GM12865 (cell line): ENCODE measurements at regions not wholly inside any gene's neighbourhood (a gene's known extent, or its start where the extent isn't known, plus 50 kb on each side); places are given as distances from the start of the nearest gene placed in this dataset.

ENCODE experiments used
- DNase-seq: peaks from one replicate; pipeline ENCODE4 v3.0.0; 2010; ENCODE audit warnings: low read depth
- H3K4me3 ChIP-seq: 2 replicates; pipeline ENCODE4 v1.5.1; 2011; ENCODE audit warnings: mild to moderate bottlenecking, low read depth, low read length, control low read depth
- TF ChIP-seq, protein P1 (sequence below): IDR thresholded peaks from 2 replicates; pipeline ENCODE4 v1.5.1; 2011; ENCODE audit warnings: low read length, control low read depth, low read depth, inconsistent platforms; ENCODE audit not compliant: insufficient read depth; ENCODE audit errors: missing control alignments

GRCh38 chr12:59938190-59938962, 342.5 kb downstream of the SLC16A7 start:
- DNase-seq = no peak
- TF ChIP-seq, protein P1, sequence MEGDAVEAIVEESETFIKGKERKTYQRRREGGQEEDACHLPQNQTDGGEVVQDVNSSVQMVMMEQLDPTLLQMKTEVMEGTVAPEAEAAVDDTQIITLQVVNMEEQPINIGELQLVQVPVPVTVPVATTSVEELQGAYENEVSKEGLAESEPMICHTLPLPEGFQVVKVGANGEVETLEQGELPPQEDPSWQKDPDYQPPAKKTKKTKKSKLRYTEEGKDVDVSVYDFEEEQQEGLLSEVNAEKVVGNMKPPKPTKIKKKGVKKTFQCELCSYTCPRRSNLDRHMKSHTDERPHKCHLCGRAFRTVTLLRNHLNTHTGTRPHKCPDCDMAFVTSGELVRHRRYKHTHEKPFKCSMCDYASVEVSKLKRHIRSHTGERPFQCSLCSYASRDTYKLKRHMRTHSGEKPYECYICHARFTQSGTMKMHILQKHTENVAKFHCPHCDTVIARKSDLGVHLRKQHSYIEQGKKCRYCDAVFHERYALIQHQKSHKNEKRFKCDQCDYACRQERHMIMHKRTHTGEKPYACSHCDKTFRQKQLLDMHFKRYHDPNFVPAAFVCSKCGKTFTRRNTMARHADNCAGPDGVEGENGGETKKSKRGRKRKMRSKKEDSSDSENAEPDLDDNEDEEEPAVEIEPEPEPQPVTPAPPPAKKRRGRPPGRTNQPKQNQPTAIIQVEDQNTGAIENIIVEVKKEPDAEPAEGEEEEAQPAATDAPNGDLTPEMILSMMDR = no peak
- no peak overlapping the region for H3K4me3 ChIP-seq

- TF ChIP-seq, protein P1 = no peak
- H3K4me3 ChIP-seq = no peak overlapping the region
- DNase-seq = no peak
These were observed 345.0 kb downstream of the SLC16A7 start for GRCh38 chr12:59940631-59941342.

- no peak for DNase-seq
- H3K4me3 ChIP-seq = no peak overlapping the region
- TF ChIP-seq, protein P1 = no peak
These were observed 345.6 kb downstream of the SLC16A7 start for GRCh38 chr12:59941461-59941860.

- no peak for DNase-seq
- no peak overlapping the region for H3K4me3 ChIP-seq
- TF ChIP-seq, protein P1 = no peak
These were observed 348.3 kb downstream of the SLC16A7 start for GRCh38 chr12:59944177-59944576.

GRCh38 chr12:59946635-59947034, 350.8 kb downstream of the SLC16A7 start:
- no peak overlapping the region for H3K4me3 ChIP-seq
- DNase-seq = no peak
- TF ChIP-seq, protein P1 = no peak

- H3K4me3 ChIP-seq = no peak overlapping the region
- no peak for DNase-seq
- TF ChIP-seq, protein P1 = no peak
These were observed 367.7 kb downstream of the SLC16A7 start for GRCh38 chr12:59963546-59963945.
